Bronchial epithelial cell (primary cell): ENCODE measurements at regions not wholly inside any gene's neighbourhood (a gene's known extent, or its start where the extent isn't known, plus 50 kb on each side); places are given as distances from the start of the nearest gene placed in this dataset.

Experiments
- DNase-seq: peaks from one replicate; pipeline ENCODE4 v3.0.0-alpha.2; 2010; ENCODE audit warnings: low read depth
- FAIRE-seq: peaks from 2 replicates; lab custom pipeline; 2011; peaks lifted over from hg19 to GRCh38; lab: Jason Lieb, UNC
- H3K27me3 ChIP-seq: 2 replicates; pipeline ENCODE4 v1.5.1; 2011; ENCODE audit warnings: low read length; ENCODE audit not compliant: control insufficient read depth, insufficient read depth
- H3K36me3 ChIP-seq: 2 replicates; pipeline ENCODE4 v1.5.1; 2011; ENCODE audit warnings: low read length; ENCODE audit not compliant: control insufficient read depth, insufficient read depth
- H3K4me3 ChIP-seq: 2 replicates; pipeline ENCODE4 v1.5.1; 2011; ENCODE audit warnings: mild to moderate bottlenecking, low read depth, low read length, control low read depth
- TF ChIP-seq, protein P1 (sequence below): IDR thresholded peaks from 2 replicates; pipeline ENCODE4 v1.5.1; 2011; ENCODE audit warnings: mild to moderate bottlenecking, moderate library complexity, low read length, control low read depth, inconsistent platforms; ENCODE audit not compliant: insufficient read depth, severe bottlenecking

DNA sequence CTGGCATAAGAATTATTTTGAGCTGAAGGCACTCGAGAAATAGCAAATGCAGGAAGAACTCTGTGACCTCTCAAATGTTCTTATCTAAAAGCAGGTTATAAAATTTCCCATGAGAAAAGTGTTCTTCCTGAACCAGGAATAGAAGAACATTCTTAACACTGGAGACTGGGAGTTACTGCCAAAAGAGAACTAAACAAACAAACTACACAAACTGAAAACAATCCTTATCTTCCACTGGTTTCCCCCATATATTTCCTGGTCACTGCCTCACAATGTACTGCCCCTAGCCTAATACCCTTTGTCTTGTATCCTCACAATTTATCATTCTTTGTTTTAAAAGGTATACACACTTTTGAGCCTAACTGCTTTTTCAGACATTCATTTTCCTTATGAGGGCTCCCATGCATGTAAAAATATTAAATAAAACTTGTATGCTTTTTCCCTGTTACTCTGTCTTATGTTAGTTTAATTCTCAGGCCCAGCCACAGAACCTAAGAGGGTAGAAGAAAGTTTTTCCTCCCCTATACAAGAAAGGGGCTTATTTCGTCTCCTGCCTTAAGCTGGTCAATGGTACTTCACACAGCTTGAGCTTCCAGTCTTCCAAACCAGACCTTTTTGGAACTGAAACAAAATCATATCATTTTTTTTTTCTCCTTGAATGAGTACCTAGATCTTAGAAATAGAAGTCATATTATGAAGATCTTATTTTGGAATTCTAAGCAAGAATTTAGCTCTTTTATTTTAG, 110.6 kb downstream of the MSTN start:
- Histone ChIP-seq H3K4me3 (no peak overlapping the region), H3K36me3 (no peaks in the 10 kb centered on the region), H3K27me3 (no peaks in the 10 kb centered on the region)
- DNase-seq = no peak
- FAIRE-seq = no peak
- TF ChIP-seq, protein P1, sequence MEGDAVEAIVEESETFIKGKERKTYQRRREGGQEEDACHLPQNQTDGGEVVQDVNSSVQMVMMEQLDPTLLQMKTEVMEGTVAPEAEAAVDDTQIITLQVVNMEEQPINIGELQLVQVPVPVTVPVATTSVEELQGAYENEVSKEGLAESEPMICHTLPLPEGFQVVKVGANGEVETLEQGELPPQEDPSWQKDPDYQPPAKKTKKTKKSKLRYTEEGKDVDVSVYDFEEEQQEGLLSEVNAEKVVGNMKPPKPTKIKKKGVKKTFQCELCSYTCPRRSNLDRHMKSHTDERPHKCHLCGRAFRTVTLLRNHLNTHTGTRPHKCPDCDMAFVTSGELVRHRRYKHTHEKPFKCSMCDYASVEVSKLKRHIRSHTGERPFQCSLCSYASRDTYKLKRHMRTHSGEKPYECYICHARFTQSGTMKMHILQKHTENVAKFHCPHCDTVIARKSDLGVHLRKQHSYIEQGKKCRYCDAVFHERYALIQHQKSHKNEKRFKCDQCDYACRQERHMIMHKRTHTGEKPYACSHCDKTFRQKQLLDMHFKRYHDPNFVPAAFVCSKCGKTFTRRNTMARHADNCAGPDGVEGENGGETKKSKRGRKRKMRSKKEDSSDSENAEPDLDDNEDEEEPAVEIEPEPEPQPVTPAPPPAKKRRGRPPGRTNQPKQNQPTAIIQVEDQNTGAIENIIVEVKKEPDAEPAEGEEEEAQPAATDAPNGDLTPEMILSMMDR = no peak

DNA sequence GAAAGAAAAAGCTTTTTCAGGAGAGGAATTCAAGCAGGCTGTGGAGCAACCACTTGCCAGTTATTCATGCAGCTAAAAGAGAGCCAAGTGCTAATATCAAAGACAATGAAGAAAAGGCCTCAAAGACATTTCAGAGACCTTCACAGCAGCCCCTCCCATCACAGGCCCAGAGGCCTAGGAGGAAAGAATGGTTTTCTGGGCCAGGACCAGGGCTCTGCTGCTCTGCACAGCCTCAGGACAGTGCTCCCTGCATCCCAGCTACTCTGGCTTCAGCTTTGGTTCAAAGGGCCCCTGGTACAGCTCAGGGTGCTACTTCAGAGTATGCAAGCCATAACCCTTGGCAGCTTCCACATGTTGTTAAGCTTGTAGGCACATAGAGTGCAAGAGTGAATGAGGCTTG, 119.5 kb downstream of the MSTN start:
- no peak for DNase-seq
- Histone ChIP-seq H3K4me3 (no peak overlapping the region), H3K27me3 (no peaks in the 10 kb centered on the region), H3K36me3 (no peaks in the 10 kb centered on the region)
- TF ChIP-seq, protein P1 = no peak
- FAIRE-seq = no peak

DNA sequence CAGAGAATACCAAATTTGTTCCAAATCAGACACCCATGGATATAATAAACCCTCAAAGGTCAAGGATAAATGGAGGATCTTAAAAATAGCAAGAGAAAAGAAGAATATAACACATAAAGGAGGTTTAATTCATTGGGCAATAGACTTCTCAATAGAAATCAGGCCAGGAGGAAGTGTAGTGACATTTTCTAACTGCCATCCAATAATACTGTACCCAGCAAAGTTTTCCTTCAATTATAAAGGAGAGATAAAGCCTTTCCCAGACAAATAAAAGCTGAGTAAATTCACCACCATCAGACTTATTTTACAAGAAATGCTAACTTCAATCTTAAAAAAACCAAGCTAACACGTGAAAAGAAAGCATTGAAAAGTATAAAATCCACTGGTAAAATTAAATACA, 121.6 kb downstream of the MSTN start:
- no peaks in the 10 kb centered on the region for H3K27me3 ChIP-seq
- TF ChIP-seq, protein P1 = no peak
- DNase-seq (no peak), FAIRE-seq (no peak)
- H3K36me3 ChIP-seq = no peaks in the 10 kb centered on the region
- H3K4me3 ChIP-seq = no peak overlapping the region

DNA sequence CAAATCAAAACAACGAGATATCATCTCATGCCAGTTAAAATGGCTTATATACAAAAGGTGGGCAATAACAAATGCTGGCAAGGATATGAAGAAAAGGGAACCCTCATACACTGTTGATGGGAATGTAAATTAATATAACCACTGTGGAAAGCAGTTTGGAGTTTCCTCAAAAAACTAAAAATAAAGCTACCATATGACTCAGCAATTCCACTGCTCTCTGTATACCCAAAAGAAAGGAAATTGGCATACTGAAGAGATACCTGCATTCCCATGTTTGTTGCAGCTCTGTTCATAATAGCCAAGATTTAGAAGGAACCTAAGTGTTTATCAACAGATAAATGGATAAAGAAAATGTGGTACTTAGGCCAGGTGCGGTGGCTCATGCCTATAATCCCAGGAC, 124.8 kb downstream of the MSTN start:
- no peak for DNase-seq
- Histone ChIP-seq H3K36me3 (no peaks in the 10 kb centered on the region), H3K4me3 (no peak overlapping the region), H3K27me3 (no peaks in the 10 kb centered on the region)
- FAIRE-seq = no peak
- TF ChIP-seq, protein P1 = no peak

DNA sequence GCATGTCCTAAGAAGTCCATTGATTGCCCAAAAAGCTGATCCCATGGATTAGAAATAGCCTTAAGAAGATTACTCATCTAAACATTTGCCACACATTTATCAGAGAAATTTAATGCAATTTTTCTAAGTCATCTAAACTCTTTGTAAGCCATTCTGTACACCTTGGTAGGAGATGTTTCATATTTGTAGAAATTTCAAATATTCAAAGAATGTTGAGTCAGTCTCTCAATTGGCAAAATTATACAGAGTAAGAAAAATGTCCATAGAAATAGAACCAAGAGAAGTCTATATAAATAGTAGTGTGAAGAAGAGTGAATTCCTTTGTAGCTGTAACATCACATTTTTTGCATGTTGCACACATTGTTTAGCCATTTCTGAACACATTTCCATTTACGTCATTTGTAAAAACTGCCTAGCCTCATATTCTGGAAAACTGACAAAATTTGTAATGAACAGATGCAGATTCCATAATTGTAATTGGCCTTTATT, 128.6 kb downstream of the MSTN start:
- DNase-seq = peak; percentile 61
- no peak for FAIRE-seq
- TF ChIP-seq, protein P1 = no peak
- H3K27me3 ChIP-seq = no peaks in the 10 kb centered on the region
- no peak overlapping the region for H3K4me3 ChIP-seq
- no peaks in the 10 kb centered on the region for H3K36me3 ChIP-seq
